HG03558 (cell line): ENCODE measurements at regions not wholly inside any gene's neighbourhood (a gene's known extent, or its start where the extent isn't known, plus 50 kb on each side); places are given as distances from the start of the nearest gene placed in this dataset.
"Not testable (repeated sequence)": the region's sequence is repeated elsewhere in the genome, so short reads cannot be mapped to it uniquely, and the experiment has no call there.

Experiments used
- ATAC-seq: cut with Tn5 transposase; IDR thresholded peaks from one replicate; pipeline ENCODE4 v1.9.1; 2021; ENCODE audit warnings: moderate number of reproducible peaks; ENCODE audit not compliant: unreplicated experiment; ENCODE audit errors: extremely low read depth

- no peak for ATAC-seq
Observed at GRCh38 chr1:178672434-178672833, 52.6 kb upstream of the RALGPS2 start.

- not testable (repeated sequence) for ATAC-seq
Observed at GRCh38 chr1:178674559-178674958, 50.5 kb upstream of the RALGPS2 start.
